ENCODE measurements at regions not wholly inside any gene's neighbourhood (a gene's known extent, or its start where the extent isn't known, plus 50 kb on each side); places are given as distances from the start of the nearest gene placed in this dataset.

GRCh38 chr2:8553643-8554042 lies 128.2 kb upstream of the ID2 start:
- no peak for TF ChIP-seq CTCF (IDR thresholded peaks at IDR 0.05)
- no peak for TF ChIP-seq POLR2AphosphoS5 (IDR thresholded peaks at IDR 0.05)
- TF ChIP-seq POLR2A (IDR thresholded peaks at IDR 0.05): no peak
- TF ChIP-seq EP300 (IDR thresholded peaks at IDR 0.05): no peak
